GM23248 (cell line): ENCODE measurements at regions not wholly inside any gene's neighbourhood (a gene's known extent, or its start where the extent isn't known, plus 50 kb on each side); places are given as distances from the start of the nearest gene placed in this dataset.

Experiments used
- EZH2 ChIP-seq: fragments of 200-600 bp; sonication (generic); IDR thresholded peaks from 2 replicates; pipeline ENCODE4 v1.6.1; 2018; ENCODE audit warnings: antibody characterized with exemption, mild to moderate bottlenecking; ENCODE audit not compliant: insufficient read depth, poor library complexity, severe bottlenecking
- EZH2phosphoT487 ChIP-seq: fragments of 200-600 bp; sonication (generic); IDR thresholded peaks from 2 replicates; pipeline ENCODE4 v1.6.1; 2018; ENCODE audit warnings: antibody characterized with exemption, moderate library complexity, mild to moderate bottlenecking, low read depth; ENCODE audit not compliant: insufficient read depth

GRCh38 chr13:88919970-88920628 is 1248.9 kb downstream of the SLITRK5 start:
- TF ChIP-seq EZH2phosphoT487 (no peak), EZH2 (no peak)
